Natural killer cell (primary cell): ENCODE measurements at regions not wholly inside any gene's neighbourhood (a gene's known extent, or its start where the extent isn't known, plus 50 kb on each side); places are given as distances from the start of the nearest gene placed in this dataset.

Experiments used
- ATAC-seq, 3 donors: fragments of 150-1000 bp in 2 of 3; fragments of 200-7000 bp in 1 of 3; cut with Tn5 transposase; 1 replicate in 1 of 3; 2 replicates in 2 of 3; pipeline ENCODE4 v1.10.0; 2021; ENCODE audit warnings: mild to moderate bottlenecking in 2 of 3, moderate library complexity in 2 of 3
- DNase-seq, 2 donors: peaks; one replicate each; pipeline versions ENCODE4 v3.0.0 to v3.0.0-alpha.2; 2013 to 2021; ENCODE audit warnings: mixed read lengths in 1 of 2
- H3K27ac ChIP-seq: one replicate; pipeline ENCODE4 v1.5.1; 2013; ENCODE audit warnings: mild to moderate bottlenecking, low read length
- H3K27me3 ChIP-seq: one replicate; pipeline ENCODE4 v1.6.1; 2013; ENCODE audit warnings: low read length; ENCODE audit not compliant: control insufficient read depth, insufficient read depth
- H3K36me3 ChIP-seq: one replicate; pipeline ENCODE4 v1.6.1; 2013; ENCODE audit warnings: low read length; ENCODE audit not compliant: control insufficient read depth, insufficient read depth
- H3K4me1 ChIP-seq: one replicate; pipeline ENCODE4 v1.6.1; 2013; ENCODE audit warnings: low read length; ENCODE audit not compliant: control insufficient read depth, insufficient read depth
- H3K4me3 ChIP-seq: one replicate; pipeline ENCODE4 v1.5.1; 2013; ENCODE audit warnings: low read length
- H3K9me3 ChIP-seq: one replicate; pipeline ENCODE4 v1.6.1; 2013; ENCODE audit warnings: low read length; ENCODE audit not compliant: control insufficient read depth, insufficient read depth
- H3K27ac Mint-ChIP-seq, 2 donors: one replicate each; pipeline ENCODE4 v1.8.0; 2022; ENCODE audit warnings: mild to moderate bottlenecking in 2 of 2, mixed read lengths in 2 of 2, moderate library complexity in 1 of 2
- H3K27me3 Mint-ChIP-seq, 2 donors: one replicate each; pipeline ENCODE4 v1.8.0; 2022; ENCODE audit warnings: low read depth in 2 of 2, mixed read lengths in 2 of 2
- H3K36me3 Mint-ChIP-seq: one replicate; pipeline ENCODE4 v1.8.0; 2022; ENCODE audit warnings: mixed read lengths
- H3K4me1 Mint-ChIP-seq, 2 donors: one replicate each; pipeline ENCODE4 v1.8.0; 2022; ENCODE audit warnings: mixed read lengths in 2 of 2
- H3K4me3 Mint-ChIP-seq: one replicate; pipeline ENCODE4 v1.8.0; 2022; ENCODE audit warnings: mild to moderate bottlenecking, moderate library complexity, mixed read lengths
- H3K9me3 Mint-ChIP-seq, 2 donors: one replicate each; pipeline ENCODE4 v1.8.0; 2022; ENCODE audit warnings: mixed read lengths in 2 of 2
- CTCF ChIP-seq: fragments of 200-600 bp; IDR thresholded peaks from one replicate; pipeline ENCODE4 v1.8.0; 2022; ENCODE audit warnings: antibody characterized with exemption
- WGBS: methylation state at CpG from one replicate; pipeline ENCODE4 v1.1.7; 2013; ENCODE audit warnings: missing lambda C conversion rate; ENCODE audit not compliant: insufficient coverage; 5-methylcytosine and 5-hydroxymethylcytosine counted together
- intact Hi-C: fragments of 100-400 bp; cut with micrococcal nuclease; formaldehyde crosslinking; loops from one replicate; pipeline ENCODE4 v1.14.2; 2022

GRCh38 chr5:74311961-74312360 is 328.6 kb downstream of the ENC1 start:
- Mint-ChIP-seq H3K4me3 (no peak overlapping the region), H3K27me3 (peaks cover 21 to 46% of the 10 kb centered on the region in 2 donors), H3K9me3 (no peaks in the 10 kb centered on the region), H3K27ac (no peak overlapping the region), H3K4me1 (no peaks in the 10 kb centered on the region), H3K36me3 (no peaks in the 10 kb centered on the region)
- no peaks in the 10 kb centered on the region for H3K4me1 ChIP-seq
- intact Hi-C loops: no loop called here
- no peak for DNase-seq
- peaks cover 6% of the 10 kb centered on the region for H3K27me3 ChIP-seq
- no peak for ATAC-seq
- TF ChIP-seq CTCF: no peak
- H3K9me3 ChIP-seq: no peaks in the 10 kb centered on the region
- H3K27ac ChIP-seq: no peak overlapping the region
- no peaks in the 10 kb centered on the region for H3K36me3 ChIP-seq
- no peak overlapping the region for H3K4me3 ChIP-seq
- 82% methylated on average over 1 of the region's 1 CpG for WGBS

- H3K27ac Mint-ChIP-seq: no peak overlapping the region
- intact Hi-C loops: no loop called here
Measured at GRCh38 chr5:74310997-74311930, 329.3 kb downstream of the ENC1 start.

GRCh38 chr5:74310386-74310785 is 330.1 kb downstream of the ENC1 start:
- Histone ChIP-seq H3K27me3 (peaks cover 6% of the 10 kb centered on the region), H3K27ac (no peak overlapping the region), H3K9me3 (no peaks in the 10 kb centered on the region), H3K4me3 (no peak overlapping the region), H3K4me1 (no peaks in the 10 kb centered on the region), H3K36me3 (no peaks in the 10 kb centered on the region)
- no peaks in the 10 kb centered on the region for H3K36me3 Mint-ChIP-seq
- H3K27me3 Mint-ChIP-seq: peaks cover 17 to 40% of the 10 kb centered on the region in 2 donors
- ATAC-seq: no peak
- no peaks in the 10 kb centered on the region for H3K4me1 Mint-ChIP-seq
- no peaks in the 10 kb centered on the region for H3K9me3 Mint-ChIP-seq
- 90% methylated on average over 3 of the region's 3 CpGs for WGBS
- no peak for DNase-seq
- no peak overlapping the region for H3K27ac Mint-ChIP-seq
- intact Hi-C loops: no loop called here
- no peak overlapping the region for H3K4me3 Mint-ChIP-seq
- no peak for TF ChIP-seq CTCF

More at GRCh38 chr5:74310997-74311930, 329.3 kb downstream of the ENC1 start:
- Histone ChIP-seq H3K9me3 (no peaks in the 10 kb centered on the region), H3K4me1 (no peaks in the 10 kb centered on the region), H3K27ac (no peak overlapping the region), H3K27me3 (peaks cover 6% of the 10 kb centered on the region), H3K4me3 (no peak overlapping the region), H3K36me3 (no peaks in the 10 kb centered on the region)
- Mint-ChIP-seq H3K27me3 (peaks cover 18 to 40% of the 10 kb centered on the region in 2 donors), H3K9me3 (no peaks in the 10 kb centered on the region), H3K4me3 (no peak overlapping the region), H3K36me3 (no peaks in the 10 kb centered on the region), H3K4me1 (no peaks in the 10 kb centered on the region)
- WGBS: 88% methylated on average over 8 of the region's 8 CpGs
- no peak for TF ChIP-seq CTCF
- DNase-seq (no peak), ATAC-seq (no peak)
